BLaER1 treated with 17β-estradiol and CSF1 and Interleukin-3, amounts not matched to agents 10 nM and 100 nM (cell line): ENCODE measurements at regions not wholly inside any gene's neighbourhood (a gene's known extent, or its start where the extent isn't known, plus 50 kb on each side); places are given as distances from the start of the nearest gene placed in this dataset.

ENCODE experiments used
- H3K27ac ChIP-seq, 11 experiments: shearing (Covaris generic); formaldehyde crosslinking; 2 replicates each; pipeline ENCODE4 v1.8.1; 2022
- H3K27me3 ChIP-seq, 11 experiments: shearing (Covaris generic); formaldehyde crosslinking; 2 replicates each; pipeline ENCODE4 v1.8.1; 2022
- H3K36me3 ChIP-seq, 11 experiments: shearing (Covaris generic); formaldehyde crosslinking; 2 replicates each; pipeline ENCODE4 v1.8.1; 2022
- H3K4me1 ChIP-seq, 10 experiments: shearing (Covaris generic); formaldehyde crosslinking; 2 replicates each; pipeline ENCODE4 v1.8.1; 2022
- H3K4me2 ChIP-seq, 11 experiments: shearing (Covaris generic); formaldehyde crosslinking; 2 replicates each; pipeline ENCODE4 v1.8.1; 2022
- H3K4me3 ChIP-seq, 10 experiments: shearing (Covaris generic); formaldehyde crosslinking; 2 replicates each; pipeline ENCODE4 v1.8.1; 2022
- H3K9ac ChIP-seq, 11 experiments: shearing (Covaris generic); formaldehyde crosslinking; 2 replicates each; pipeline ENCODE4 v1.8.1; 2022
- H3K9me3 ChIP-seq, 11 experiments: shearing (Covaris generic); formaldehyde crosslinking; replicated peaks in 1 of 11; 2 replicates each; pipeline ENCODE4 v1.8.1; 2022
- H4K20me1 ChIP-seq, 11 experiments: shearing (Covaris generic); formaldehyde crosslinking; 2 replicates each; pipeline ENCODE4 v1.8.1; 2022
- Cebpa-rat ChIP-seq, 11 experiments: shearing (Covaris generic); IDR thresholded peaks; 2 replicates each; pipeline ENCODE4 v1.8.1; 2022

DNA sequence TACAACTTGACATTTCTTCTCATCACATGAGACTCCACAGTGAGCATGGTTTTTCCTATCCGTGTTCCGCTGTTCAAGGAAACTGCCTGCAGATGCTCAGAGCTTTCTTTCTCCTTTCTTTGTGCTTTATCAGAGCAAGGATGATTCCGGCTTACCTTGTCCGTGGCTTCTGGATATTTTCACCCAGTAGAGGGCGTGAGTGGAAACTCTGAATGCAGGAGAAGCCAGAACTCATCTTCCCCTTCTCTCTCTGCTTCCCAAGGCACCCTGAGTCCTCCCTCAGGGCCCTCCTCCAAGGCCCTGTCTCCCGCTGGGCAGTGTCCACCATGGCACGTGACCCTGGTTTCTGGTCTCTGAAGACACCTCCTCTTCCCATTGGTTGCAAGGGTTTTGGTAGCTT lies 721.1 kb upstream of the RBFOX1 start:
- no peak overlapping the region for H3K4me2 ChIP-seq

DNA sequence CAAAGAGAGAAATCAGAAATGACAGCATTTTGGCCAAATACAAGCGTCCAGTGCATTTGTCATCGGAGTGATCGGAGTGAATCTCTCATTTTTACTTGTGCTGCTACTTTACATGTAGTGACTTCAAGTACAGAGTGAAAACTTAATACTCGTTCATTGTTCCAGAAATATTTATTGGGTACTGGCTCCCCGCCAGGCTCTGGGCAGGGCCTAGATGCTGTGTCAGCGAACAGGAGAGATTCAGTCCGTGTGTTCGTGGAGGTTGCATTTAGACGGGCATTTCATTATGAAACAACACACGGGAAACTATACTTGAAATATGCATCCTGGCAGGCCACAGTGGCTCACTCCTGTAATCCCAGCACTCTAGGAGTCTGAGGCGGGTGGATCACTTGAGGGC lies 727.2 kb upstream of the RBFOX1 start:
- TF ChIP-seq Cebpa-rat (IDR thresholded peaks at IDR 0.05) = no peak
- Histone ChIP-seq H3K9me3 (no peaks in the 10 kb centered on the region), H3K4me1 (peaks cover 0 to 11% (median 0%) of the 10 kb centered on the region in 10 experiments; a peak in 6 of 20 replicates), H3K4me2 (no peak overlapping the region), H3K4me3 (no peak overlapping the region), H3K27me3 (no peaks in the 10 kb centered on the region), H3K9ac (no peak overlapping the region), H3K36me3 (no peaks in the 10 kb centered on the region), H3K27ac (no peak overlapping the region), H4K20me1 (no peaks in the 10 kb centered on the region)

More for the DNA sequence above, 721.1 kb upstream of the RBFOX1 start:
- Histone ChIP-seq H3K27ac (no peak overlapping the region), H4K20me1 (no peaks in the 10 kb centered on the region), H3K4me1 (no peaks in the 10 kb centered on the region), H3K9me3 (no peaks in the 10 kb centered on the region), H3K4me3 (no peak overlapping the region), H3K9ac (no peak overlapping the region), H3K27me3 (no peaks in the 10 kb centered on the region), H3K36me3 (no peaks in the 10 kb centered on the region)
- TF ChIP-seq Cebpa-rat (IDR thresholded peaks at IDR 0.05) = no peak

DNA sequence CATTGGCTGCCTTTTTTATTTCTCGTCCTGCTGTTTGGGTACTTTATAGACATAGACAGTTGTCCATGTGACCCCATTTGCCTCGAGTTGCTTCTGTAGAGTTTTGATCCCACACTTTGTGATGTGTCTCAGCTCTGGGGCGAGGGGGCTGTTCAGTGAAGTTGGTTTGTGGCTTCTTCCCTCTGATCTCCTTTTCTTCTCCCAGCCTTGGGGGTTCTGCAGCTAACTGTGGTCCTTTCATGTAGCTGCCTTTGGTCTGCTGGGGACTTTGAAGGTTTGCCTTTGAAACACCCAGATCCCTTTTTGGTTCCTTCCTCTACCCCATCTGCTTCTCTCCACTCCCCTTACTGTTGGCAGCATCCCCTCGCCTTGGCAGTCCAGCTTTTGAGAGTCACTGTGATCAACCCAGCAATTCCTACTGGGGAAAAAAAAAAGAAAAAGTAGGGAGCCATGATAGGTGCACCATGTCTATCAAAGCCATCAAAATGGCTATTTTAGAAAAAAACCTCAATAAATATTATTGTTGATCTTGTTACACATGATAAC lies 728.8 kb upstream of the RBFOX1 start:
- H3K4me2 ChIP-seq = peak overlapping the region in 4 of 11 experiments; percentile 20 to 39 (median 34); a peak in 7 of 22 replicates
- no peaks in the 10 kb centered on the region for H3K9me3 ChIP-seq
- TF ChIP-seq Cebpa-rat (IDR thresholded peaks at IDR 0.05) = no peak
- no peaks in the 10 kb centered on the region for H4K20me1 ChIP-seq
- no peaks in the 10 kb centered on the region for H3K36me3 ChIP-seq
- H3K27ac ChIP-seq = no peak overlapping the region
- H3K27me3 ChIP-seq = no peaks in the 10 kb centered on the region
- H3K4me3 ChIP-seq = no peak overlapping the region
- no peak overlapping the region for H3K9ac ChIP-seq
- peaks cover 0 to 11% (median 0%) of the 10 kb centered on the region in 10 experiments; a peak in 6 of 20 replicates for H3K4me1 ChIP-seq

DNA sequence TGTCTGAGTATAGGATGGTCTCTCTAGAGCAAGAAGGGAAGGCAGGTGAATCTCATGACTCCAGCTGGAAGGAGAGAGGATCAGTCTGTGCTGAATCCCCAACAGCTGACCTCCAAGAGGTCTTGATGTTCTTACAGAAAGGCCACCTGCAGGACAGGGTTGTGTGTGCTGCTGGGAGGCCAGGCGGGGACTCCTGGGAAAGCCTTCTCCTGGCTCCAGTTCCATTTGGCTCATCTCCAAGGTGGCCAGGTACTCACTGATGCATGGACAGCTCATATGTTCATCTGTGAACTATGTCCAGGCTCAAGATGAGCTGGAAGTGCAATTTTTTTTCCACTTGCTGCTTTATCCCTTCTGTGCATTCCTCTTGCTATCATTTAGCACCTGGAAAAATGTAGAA lies 730.2 kb upstream of the RBFOX1 start:
- Histone ChIP-seq H3K9ac (no peak overlapping the region), H3K4me1 (peaks cover 0 to 11% (median 0%) of the 10 kb centered on the region in 10 experiments; a peak in 6 of 20 replicates), H3K4me3 (no peak overlapping the region), H3K36me3 (no peaks in the 10 kb centered on the region), H3K4me2 (no peak overlapping the region), H3K27me3 (no peaks in the 10 kb centered on the region), H4K20me1 (no peaks in the 10 kb centered on the region), H3K27ac (no peak overlapping the region), H3K9me3 (no peaks in the 10 kb centered on the region)
- no peak for TF ChIP-seq Cebpa-rat (IDR thresholded peaks at IDR 0.05)

DNA sequence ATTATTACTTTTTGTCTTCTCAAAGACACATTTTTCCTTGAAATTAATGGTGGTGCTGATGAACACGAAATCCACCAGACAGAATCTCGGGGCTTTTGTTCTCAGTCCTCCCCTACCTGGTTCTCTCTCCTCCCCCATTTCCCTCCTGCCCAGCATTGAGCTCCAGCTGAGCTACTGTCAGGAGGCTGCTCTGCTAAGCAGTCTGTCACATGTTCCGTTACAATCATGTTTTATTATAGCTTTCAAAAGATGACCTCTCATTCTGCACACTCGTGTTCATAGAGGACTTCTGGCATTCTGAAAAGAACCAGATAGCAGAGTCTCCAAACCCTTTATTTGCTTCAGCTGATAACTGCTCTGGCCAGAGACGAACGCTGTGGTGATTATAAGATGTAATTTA lies 732.5 kb upstream of the RBFOX1 start:
- Histone ChIP-seq H3K9ac (no peak overlapping the region), H3K4me1 (peaks cover 0 to 11% (median 0%) of the 10 kb centered on the region in 10 experiments; a peak in 6 of 20 replicates), H3K27ac (no peak overlapping the region), H3K27me3 (no peaks in the 10 kb centered on the region), H3K9me3 (no peaks in the 10 kb centered on the region), H3K4me3 (no peak overlapping the region), H3K4me2 (no peak overlapping the region), H3K36me3 (no peaks in the 10 kb centered on the region), H4K20me1 (no peaks in the 10 kb centered on the region)
- TF ChIP-seq Cebpa-rat (IDR thresholded peaks at IDR 0.05) = no peak

DNA sequence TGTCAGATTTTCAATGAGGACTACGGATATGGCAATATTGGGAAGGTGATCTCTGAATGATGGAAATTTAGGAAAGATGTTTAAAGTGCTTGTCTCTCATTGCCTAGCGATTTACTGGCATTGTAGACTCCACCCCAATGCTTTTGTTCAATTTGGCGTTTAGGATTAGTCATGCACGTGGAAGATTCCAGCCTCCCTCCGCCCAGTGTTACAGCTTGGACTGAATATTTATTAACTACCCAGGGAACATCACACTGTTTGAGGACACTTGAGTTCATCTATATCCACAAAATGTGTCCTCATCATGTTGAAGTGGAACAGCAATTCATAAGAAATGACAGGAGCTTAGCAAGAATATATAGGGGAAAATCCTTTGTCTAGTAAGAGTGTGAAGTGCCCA lies 738.8 kb upstream of the RBFOX1 start:
- no peak for TF ChIP-seq Cebpa-rat (IDR thresholded peaks at IDR 0.05)
- Histone ChIP-seq H3K4me2 (no peak overlapping the region), H3K36me3 (no peaks in the 10 kb centered on the region), H3K27me3 (no peaks in the 10 kb centered on the region), H3K4me1 (no peaks in the 10 kb centered on the region), H4K20me1 (no peaks in the 10 kb centered on the region), H3K27ac (no peak overlapping the region), H3K4me3 (no peak overlapping the region), H3K9ac (no peak overlapping the region), H3K9me3 (no peaks in the 10 kb centered on the region)

DNA sequence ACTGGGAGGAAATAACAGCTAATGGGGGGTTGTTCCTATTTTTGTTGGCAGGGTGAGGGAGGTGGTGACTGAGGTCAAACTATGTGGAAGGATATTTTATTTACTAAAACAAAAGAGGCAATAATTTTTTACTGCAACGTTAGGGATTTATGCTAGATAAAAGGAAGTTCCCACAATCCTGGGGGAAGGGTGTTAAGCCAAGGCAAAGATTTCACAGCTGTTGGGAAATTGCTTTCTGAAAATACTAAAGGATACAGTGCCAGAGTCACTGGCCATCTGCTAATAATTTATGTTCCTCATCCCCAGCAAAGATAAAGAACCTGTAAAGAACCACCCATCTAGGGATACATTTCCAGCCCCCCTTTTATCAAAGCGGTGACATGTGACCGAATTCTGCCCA lies 756.0 kb upstream of the RBFOX1 start:
- no peaks in the 10 kb centered on the region for H3K27me3 ChIP-seq

DNA sequence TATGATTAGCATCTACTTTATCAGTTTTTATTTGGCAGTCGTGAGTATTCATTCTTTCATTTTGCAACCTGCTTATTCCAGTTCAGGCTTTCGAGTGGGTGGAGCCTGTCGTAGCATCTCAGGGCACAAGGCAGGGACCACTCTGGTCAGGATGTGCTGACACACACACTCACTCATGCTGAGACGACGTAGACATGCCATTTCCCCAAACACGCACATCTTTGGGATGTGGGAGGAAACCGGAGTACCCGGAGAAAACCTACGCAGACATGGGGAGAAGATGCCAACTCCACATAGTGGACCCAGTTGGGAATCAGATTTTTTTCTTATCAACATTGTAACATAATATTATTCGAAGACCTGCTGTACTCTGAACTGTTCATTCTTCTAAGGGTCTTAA lies 756.5 kb upstream of the RBFOX1 start:
- no peaks in the 10 kb centered on the region for H3K27me3 ChIP-seq
- no peak overlapping the region for H3K9ac ChIP-seq
- H3K9me3 ChIP-seq = no peaks in the 10 kb centered on the region
- H3K27ac ChIP-seq = no peak overlapping the region
- H3K4me3 ChIP-seq = no peak overlapping the region
- H4K20me1 ChIP-seq = no peaks in the 10 kb centered on the region
- no peaks in the 10 kb centered on the region for H3K36me3 ChIP-seq
- H3K4me1 ChIP-seq = peaks cover 0 to 7% (median 0%) of the 10 kb centered on the region in 10 experiments; a peak in 2 of 20 replicates
- 0 out of 22 replicates have a peak overlapping the region, but pooled peaks of 1 of the 11 experiments have one; percentile 14 for H3K4me2 ChIP-seq
- no peak for TF ChIP-seq Cebpa-rat (IDR thresholded peaks at IDR 0.05)

More for the DNA sequence above, 756.0 kb upstream of the RBFOX1 start:
- Histone ChIP-seq H3K9ac (no peak overlapping the region), H3K4me1 (peaks cover 0 to 7% (median 0%) of the 10 kb centered on the region in 10 experiments; a peak in 2 of 20 replicates), H3K4me3 (no peak overlapping the region), H3K36me3 (no peaks in the 10 kb centered on the region), H3K9me3 (no peaks in the 10 kb centered on the region), H3K27ac (no peak overlapping the region), H3K4me2 (0 out of 22 replicates have a peak overlapping the region, but pooled peaks of 1 of the 11 experiments have one; percentile 14), H4K20me1 (no peaks in the 10 kb centered on the region)
- no peak for TF ChIP-seq Cebpa-rat (IDR thresholded peaks at IDR 0.05)

DNA sequence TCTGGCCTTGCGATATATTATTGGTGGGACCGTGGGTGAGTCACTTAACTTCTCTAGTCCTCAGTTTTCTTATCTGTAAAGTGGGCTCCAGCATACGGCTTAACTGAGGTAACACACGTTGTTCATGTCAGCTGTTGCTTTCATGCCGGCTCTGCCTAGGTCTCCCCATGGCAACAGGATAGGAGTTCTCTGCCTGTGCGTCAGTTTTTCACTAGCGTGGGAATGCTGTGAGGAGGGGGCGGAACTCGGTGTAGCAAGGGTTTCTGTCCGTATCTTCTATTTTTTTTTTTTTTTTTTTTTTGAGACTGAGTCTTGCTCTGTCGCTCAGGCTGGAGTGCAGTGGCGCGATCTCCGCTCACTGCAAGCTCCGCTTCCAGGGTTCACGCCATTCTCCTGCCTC lies 758.5 kb upstream of the RBFOX1 start:
- Histone ChIP-seq H3K4me3 (no peak overlapping the region), H3K9me3 (no peaks in the 10 kb centered on the region), H3K27ac (no peak overlapping the region), H3K36me3 (no peaks in the 10 kb centered on the region), H3K4me2 (no peak overlapping the region), H3K4me1 (peaks cover 0 to 7% (median 0%) of the 10 kb centered on the region in 10 experiments; a peak in 2 of 20 replicates), H4K20me1 (no peaks in the 10 kb centered on the region), H3K9ac (no peak overlapping the region), H3K27me3 (no peaks in the 10 kb centered on the region)
- no peak for TF ChIP-seq Cebpa-rat (IDR thresholded peaks at IDR 0.05)

DNA sequence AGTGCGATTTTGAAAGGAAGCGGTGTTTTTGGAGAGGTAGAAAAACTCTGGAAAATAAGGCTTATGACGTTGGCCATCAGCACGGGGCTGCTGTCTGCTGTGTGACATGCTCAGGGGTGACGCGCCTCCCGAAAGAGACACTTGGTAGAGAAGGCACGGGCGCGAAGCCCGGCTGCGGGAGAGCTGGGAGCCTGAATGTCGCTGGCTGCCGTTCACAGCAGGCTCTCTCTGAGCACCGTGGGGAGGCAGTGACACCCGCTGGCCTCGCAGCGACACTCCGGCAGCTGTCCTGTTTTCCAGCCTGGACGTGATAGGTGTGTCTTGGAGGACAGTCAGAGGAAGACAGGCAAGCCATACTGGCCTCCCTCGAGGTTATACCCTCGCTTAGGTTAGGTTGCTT lies 759.1 kb upstream of the RBFOX1 start:
- H4K20me1 ChIP-seq = no peaks in the 10 kb centered on the region
- no peak overlapping the region for H3K27ac ChIP-seq
- no peaks in the 10 kb centered on the region for H3K27me3 ChIP-seq
- no peak overlapping the region for H3K9ac ChIP-seq
- H3K4me1 ChIP-seq = peaks cover 0 to 7% (median 0%) of the 10 kb centered on the region in 10 experiments; a peak in 2 of 20 replicates
- no peak overlapping the region for H3K4me2 ChIP-seq
- no peak for TF ChIP-seq Cebpa-rat (IDR thresholded peaks at IDR 0.05)
- no peaks in the 10 kb centered on the region for H3K36me3 ChIP-seq
- no peak overlapping the region for H3K4me3 ChIP-seq
- no peaks in the 10 kb centered on the region for H3K9me3 ChIP-seq
